ENCODE measurements at regions not wholly inside any gene's neighbourhood (a gene's known extent, or its start where the extent isn't known, plus 50 kb on each side); places are given as distances from the start of the nearest gene placed in this dataset.

GRCh38 chr2:5444168-5444567, 248.0 kb upstream of the SOX11 start:
- TF ChIP-seq CTCF (IDR thresholded peaks at IDR 0.05; ENCODE audit: borderline replicate concordance, extremely low read depth, low read length, poor library complexity, severe bottlenecking) (no peak), EZH2 (IDR thresholded peaks at IDR 0.05; ENCODE audit: borderline replicate concordance, low read depth, low read length, severe bottlenecking) (no peak)

All from DND-41 (cell line).